ENCODE measurements at regions not wholly inside any gene's neighbourhood (a gene's known extent, or its start where the extent isn't known, plus 50 kb on each side); places are given as distances from the start of the nearest gene placed in this dataset.

DNA sequence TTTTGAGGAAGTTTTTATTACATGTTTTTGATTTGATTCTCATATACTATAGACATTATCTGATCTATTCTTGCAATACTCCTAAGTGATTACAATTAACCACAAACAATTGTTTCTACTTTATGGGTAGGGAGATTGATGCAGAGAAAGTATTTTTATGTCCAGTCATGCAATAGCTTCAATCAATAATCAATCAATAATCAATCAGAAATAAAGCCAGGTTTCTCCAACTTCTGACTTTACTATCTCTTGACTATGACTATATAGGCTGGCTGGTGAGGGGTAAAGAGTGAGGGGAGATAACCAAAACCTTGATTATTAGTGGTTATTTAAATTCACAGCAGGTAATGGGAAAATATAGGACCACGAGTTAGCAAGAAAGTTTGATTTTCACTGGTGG is 85.9 kb downstream of the HPGD start:
- no peak for TF ChIP-seq CTCF (IDR thresholded peaks at IDR 0.05)
- TF ChIP-seq POLR2A (IDR thresholded peaks at IDR 0.05), result no peak
- TF ChIP-seq EP300 (IDR thresholded peaks at IDR 0.05), result no peak

Data from tibial nerve (tissue), 4 donors.